Limb (tissue), 2 donors: ENCODE measurements at regions not wholly inside any gene's neighbourhood (a gene's known extent, or its start where the extent isn't known, plus 50 kb on each side); places are given as distances from the start of the nearest gene placed in this dataset.
"Not testable (repeated sequence)": the region's sequence is repeated elsewhere in the genome, so short reads cannot be mapped to it uniquely, and the experiment has no call there.

ENCODE experiments used
- DNase-seq, 2 donors: peaks; one replicate each; pipeline ENCODE4 v3.0.0-alpha.2; 2016; ENCODE audit errors: extremely low spot score in 2 of 2

- DNase-seq: no peak
These were observed 90.6 kb upstream of the STOX2 start for GRCh38 chr4:183814461-183814860.

DNA sequence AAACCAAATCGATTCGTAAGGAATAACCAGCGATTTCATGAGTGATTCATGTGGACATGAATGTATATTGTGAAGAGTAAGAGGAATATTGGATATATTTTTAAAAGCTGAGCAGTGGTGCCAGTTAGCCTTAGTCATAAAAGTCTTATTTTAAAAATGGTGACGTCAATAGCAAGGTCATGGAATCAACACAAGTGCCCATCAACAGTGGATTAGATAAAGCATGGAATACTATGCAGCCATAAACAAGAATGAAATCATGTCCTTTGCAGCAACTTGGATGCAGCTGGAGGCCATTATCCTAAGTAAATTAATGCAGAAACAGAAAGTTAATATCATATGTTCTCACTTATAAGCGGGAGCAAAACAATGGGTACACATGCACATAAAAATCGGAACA, 89.0 kb upstream of the STOX2 start:
- DNase-seq: no peak

DNA sequence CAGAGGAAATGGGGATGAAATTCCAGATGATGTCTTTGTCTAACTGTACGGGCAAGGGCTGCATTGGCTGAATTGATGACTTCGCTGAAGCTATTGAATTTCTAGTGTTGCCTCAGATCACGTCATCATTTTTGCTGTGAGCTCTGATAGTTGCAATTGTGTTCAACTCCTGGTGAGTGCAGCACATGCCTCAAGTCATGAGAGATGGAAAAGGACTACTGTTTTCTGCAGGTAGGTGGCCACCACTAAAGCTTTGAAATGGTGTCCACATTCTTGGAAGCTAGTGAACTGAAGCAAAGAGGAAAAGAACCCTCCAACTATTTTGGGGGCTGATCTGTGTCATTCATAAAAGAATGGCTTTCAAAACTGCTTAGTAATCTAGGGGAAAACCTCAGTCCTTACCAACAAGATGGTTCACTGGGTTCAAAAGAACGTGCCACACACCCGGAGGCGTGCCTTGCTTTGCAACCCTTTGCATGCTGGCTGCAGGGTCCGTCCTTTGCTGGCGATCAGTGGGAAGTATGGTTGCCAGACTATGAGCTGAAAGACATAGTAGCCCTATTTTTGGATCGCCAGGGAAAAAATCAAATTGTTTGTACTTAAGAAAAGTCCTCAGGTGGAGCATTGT, 88.1 kb upstream of the STOX2 start:
- DNase-seq: no peak

DNA sequence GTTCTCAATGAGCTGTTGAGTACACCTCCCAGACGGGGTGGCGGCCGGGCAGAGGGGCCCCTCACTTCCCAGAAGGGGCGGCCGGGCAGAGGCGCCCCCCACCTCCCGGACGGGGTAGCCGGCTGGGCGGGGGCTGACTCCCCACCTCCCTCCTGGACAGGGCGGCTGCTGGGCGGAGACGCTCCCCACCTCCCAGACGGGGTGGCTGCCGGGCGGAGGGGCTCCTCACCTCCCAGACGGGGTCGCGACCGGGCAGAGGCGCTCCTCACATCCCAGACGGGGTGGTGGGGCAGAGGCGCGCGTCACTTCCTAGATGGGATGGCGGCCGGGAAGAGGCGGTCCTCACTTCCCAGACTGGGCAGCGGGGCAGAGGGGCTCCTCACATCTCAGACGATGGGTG, 86.5 kb upstream of the STOX2 start:
- not testable (repeated sequence) for DNase-seq

DNA sequence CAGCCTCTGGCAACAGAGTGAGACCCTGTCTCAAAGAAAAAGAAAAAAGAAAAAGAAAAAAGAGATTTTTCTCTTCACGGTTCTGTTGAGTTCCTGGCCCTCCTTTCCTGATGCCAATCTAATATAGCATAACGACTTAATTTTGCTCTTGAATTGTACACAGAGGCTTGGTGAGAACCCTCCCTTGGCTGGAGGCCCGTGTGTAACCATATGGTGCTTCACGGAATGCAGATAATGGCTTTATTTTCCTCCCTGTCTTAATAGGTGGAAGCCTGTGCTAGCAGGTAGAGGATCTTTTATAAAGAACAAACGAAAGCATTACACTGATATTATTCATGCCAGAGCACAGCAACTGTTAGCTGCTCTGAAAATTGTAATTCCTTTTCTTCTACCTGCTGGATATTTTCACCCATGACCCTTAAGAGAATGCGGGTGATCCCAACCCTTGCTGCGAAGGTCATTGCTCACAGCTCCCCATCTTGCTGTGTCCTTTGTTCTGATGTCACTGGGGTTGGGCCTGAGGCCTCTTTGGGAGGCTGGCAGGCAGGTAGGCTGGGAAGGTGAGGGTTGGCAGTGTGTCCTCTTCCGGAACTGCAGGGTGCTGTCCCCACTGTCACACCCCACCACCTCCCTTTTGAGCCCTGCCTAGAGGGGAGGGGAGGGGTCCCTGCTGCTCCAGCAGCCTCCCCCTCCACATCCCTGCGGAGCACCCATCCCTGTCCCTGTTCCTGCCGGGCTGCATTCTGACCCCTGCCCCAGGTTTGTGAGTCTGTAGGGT, 83.8 kb upstream of the STOX2 start:
- no peak for DNase-seq

- DNase-seq: peak; percentile 51 to 66
These were observed 81.7 kb upstream of the STOX2 start for GRCh38 chr4:183823434-183823833.

- DNase-seq: no peak
These were observed 79.8 kb upstream of the STOX2 start for GRCh38 chr4:183825346-183825745.

DNA sequence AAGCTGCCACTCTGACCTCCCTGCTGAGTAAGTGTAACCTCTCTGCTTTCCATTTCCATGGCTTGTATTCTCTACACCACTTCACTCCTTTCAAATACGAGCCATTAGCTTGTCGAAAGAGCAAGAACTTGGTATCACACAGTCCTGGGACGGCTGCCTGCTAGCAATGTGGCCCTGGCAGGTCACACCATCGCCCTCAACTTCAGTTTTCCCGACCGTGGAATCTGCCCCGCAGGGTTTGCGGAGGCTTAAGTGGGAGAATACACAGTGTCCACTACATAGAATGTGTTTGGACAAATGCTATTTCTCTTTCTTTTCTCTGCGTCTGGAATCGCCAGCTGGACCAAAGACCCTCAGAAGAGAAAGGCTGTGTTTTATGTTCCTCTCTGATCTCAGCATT, 78.6 kb upstream of the STOX2 start:
- DNase-seq: no peak

- DNase-seq: no peak
These were observed 77.0 kb upstream of the STOX2 start for GRCh38 chr4:183828125-183828524.

DNA sequence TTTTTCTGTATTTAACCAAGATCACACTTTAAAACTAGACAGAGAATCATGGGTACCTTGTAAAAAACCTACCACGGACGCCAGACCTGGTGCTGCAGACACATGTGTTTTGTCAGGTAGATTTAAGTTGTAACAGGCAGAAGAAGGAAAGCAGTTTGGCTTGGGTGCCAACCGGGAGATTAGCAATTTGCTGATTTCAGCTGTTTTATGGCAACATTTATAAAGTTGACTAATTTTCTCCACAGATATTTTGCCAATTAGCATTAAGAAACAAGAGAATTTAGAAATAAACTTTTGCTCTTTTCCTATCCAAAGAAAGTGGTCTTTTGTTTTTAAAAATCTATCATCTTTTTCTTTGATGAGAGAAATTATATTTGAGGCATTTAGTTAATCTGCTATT, 76.3 kb upstream of the STOX2 start:
- DNase-seq: no peak

DNA sequence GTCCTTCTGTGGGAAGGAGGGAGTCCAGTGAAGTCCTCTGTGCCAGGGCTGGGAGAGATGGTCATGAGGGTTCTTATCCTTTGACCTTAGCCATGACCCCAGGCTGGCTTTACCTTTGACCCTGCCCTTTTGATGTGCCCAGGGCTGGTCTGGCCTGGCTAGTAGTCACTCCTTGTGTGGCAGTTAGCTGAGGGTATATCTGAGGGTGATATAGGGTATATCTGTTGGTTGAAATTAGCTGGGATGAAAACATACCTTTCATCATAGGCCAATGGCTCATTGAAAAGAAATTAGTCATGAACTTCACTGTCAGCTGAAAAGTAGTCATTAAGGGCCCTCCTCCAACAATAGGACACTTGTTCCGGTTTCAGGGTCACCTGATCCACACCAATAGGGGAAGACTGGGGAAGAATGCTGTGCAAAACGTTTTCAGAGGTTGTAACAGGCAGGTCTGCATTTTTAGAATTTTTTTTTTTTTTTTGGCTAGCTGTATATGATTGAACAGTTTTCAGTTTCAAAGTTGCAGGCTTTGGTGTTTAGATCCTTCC, 74.6 kb upstream of the STOX2 start:
- no peak for DNase-seq

GRCh38 chr4:183831026-183831446, 74.1 kb upstream of the STOX2 start:
- DNase-seq: no peak

GRCh38 chr4:183831683-183832082, 73.4 kb upstream of the STOX2 start:
- DNase-seq: no peak

DNA sequence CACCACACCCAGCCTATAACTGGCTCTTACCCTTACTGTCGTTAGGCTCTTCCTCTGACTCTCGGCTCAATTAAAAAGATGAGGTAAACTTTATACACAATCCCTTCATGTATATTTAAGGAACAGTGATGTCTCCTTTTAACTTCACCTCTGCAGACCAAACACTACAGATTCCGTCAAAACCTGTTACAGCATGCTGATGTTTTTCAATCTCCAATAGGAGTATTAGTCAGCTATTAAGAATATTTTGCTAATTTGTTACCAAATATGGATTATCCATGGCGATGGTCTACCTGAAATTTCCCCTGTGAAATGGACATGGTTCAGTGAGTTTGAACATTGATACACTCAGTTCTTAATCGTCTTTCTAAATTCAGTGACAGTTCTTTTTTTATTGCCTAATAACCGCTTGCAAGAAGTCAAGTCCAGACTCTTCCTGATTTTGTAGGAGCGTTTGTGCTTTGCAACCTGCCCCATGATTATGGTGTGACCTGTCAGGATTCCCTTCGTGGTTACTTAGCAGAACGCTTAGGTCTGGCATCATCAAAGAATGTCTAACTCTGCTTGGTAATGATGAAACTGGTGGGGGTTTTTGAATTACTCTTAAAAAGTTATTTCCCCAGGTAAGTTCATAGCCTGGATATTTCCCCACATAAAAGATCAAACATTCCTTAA, 72.2 kb upstream of the STOX2 start:
- no peak for DNase-seq

DNA sequence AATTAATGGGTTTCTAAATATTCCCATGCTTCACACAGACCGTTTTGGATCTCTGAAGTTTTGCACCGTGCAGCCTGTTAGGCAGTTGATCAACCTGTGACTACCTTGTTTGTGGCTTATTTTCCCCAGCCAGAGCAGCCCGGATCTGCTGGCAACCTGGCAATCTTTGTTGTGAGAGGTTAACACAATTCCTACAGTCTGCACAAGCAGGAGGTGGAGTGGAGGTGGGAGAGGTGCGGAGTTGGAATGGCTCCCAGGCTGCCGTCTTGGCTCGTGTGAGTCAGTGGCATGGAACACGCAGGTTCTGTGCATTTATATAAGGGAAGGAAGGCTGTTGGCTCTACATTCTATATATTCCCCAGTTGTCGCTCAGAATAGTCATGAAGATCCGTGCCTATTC, 70.9 kb upstream of the STOX2 start:
- no peak for DNase-seq

GRCh38 chr4:183837222-183837621, 67.9 kb upstream of the STOX2 start:
- no peak for DNase-seq

GRCh38 chr4:183838987-183839712, 66.0 kb upstream of the STOX2 start:
- peak in 1 of 2 donors; percentile 74 for DNase-seq

GRCh38 chr4:183840311-183840710, 64.8 kb upstream of the STOX2 start:
- DNase-seq: peak; percentile 88

GRCh38 chr4:183841001-183841400, 64.1 kb upstream of the STOX2 start:
- no peak for DNase-seq

DNA sequence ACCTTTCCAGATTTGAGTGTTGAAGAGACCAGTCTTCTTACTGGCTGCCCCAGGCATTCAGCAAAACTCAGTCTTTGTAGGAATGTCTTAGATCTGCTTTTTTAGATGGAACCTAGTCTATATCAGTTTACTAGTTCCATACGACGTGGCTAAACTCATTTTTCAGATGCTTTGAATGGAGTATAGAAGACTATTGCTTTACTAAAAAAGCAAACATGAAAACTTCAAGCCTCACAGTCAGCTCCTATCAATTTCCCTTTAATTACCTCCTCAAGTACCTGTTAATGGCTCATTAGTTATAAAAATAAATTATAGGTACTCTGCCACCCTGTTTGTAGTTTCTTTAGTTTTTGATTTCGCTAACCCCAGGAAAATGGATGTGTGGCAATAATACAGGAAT, 63.0 kb upstream of the STOX2 start:
- DNase-seq: no peak

GRCh38 chr4:183843248-183843671, 61.8 kb upstream of the STOX2 start:
- DNase-seq: peak in 1 of 2 donors; percentile 49

DNA sequence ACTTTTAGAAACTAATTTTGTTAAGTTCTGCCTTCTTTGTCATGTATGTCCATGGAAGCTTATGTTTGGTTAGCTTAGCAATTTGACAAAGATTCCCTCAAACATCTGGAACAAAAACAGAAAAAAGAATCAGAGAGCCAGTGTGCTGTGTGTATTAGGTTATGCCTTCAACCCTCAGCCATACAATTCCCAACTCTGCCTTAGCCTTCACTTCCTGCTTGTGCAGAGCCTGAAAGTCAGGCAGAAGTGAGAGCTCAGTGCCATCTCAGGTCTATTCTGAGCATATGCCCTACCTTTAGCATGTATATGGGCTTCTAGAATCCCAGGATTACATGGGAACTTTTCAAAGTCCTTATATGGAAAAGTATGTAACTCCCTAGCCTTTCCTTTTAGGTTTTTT, 58.2 kb upstream of the STOX2 start:
- no peak for DNase-seq
